Panc1 (cell line): ENCODE measurements at regions not wholly inside any gene's neighbourhood (a gene's known extent, or its start where the extent isn't known, plus 50 kb on each side); places are given as distances from the start of the nearest gene placed in this dataset.

Source experiments
- ATAC-seq: fragments of 200-7000 bp; cut with Tn5 transposase; 2 replicates; pipeline ENCODE4 v1.9.1; 2020; ENCODE audit warnings: mild to moderate bottlenecking, moderate library complexity
- BruUV-seq: library from RNA; stranded (reverse); fragments of 400-500 nt; replicated peaks from 2 replicates; lab custom pipeline; 2021; lab: Mats Ljungman, UMichigan
- CTCF ChIA-PET: fragments of 300-600 bp; sonication (Branson Sonifier 250); formaldehyde crosslinking; loops from one replicate; lab custom pipeline; 2022; ENCODE audit warnings: antibody characterized with exemption; lab: Charles Lee
- POLR2A ChIA-PET: fragments of 300-600 bp; sonication (Branson Sonifier 250); formaldehyde crosslinking; loops from one replicate; lab custom pipeline; 2022; ENCODE audit warnings: antibody characterized with exemption; lab: Charles Lee
- DNase-seq: peaks from one replicate; pipeline ENCODE4 v3.0.0-alpha.2; 2010; ENCODE audit warnings: low read depth, low spot score
- H3K27ac ChIP-seq: 2 replicates; pipeline ENCODE4 v1.5.1; 2011; ENCODE audit warnings: mild to moderate bottlenecking, low read length, inconsistent platforms
- H3K27me3 ChIP-seq: fragments of 200-500 bp; sonication (Bioruptor generic); 2 replicates; pipeline ENCODE4 v1.6.0; 2014; ENCODE audit warnings: low read length, inconsistent platforms; ENCODE audit not compliant: control insufficient read depth, insufficient read depth
- H3K36me3 ChIP-seq: fragments of 200-500 bp; sonication (Bioruptor generic); 2 replicates; pipeline ENCODE4 v1.5.1; 2014; ENCODE audit warnings: inconsistent platforms, mild to moderate bottlenecking, low read length, moderate library complexity; ENCODE audit not compliant: control insufficient read depth, insufficient read depth
- H3K4me1 ChIP-seq: 2 replicates; pipeline ENCODE4 v1.5.1; 2011; ENCODE audit warnings: inconsistent platforms, mild to moderate bottlenecking, low read length, moderate library complexity; ENCODE audit not compliant: control insufficient read depth, insufficient read depth
- H3K4me3 ChIP-seq, 2 experiments: 2 replicates each; pipeline ENCODE4 v1.5.1; 2011 to 2012; ENCODE audit warnings: low read depth in 2 of 2, low read length in 2 of 2, mild to moderate bottlenecking in 2 of 2, inconsistent platforms in 1 of 2, moderate library complexity in 1 of 2
- H3K9me3 ChIP-seq: fragments of 200-500 bp; sonication (Bioruptor generic); 2 replicates; pipeline ENCODE4 v1.5.1; 2014; ENCODE audit warnings: low read depth, mild to moderate bottlenecking, inconsistent platforms, low read length, moderate library complexity; ENCODE audit not compliant: control insufficient read depth, insufficient read depth
- POLR2AphosphoS5 ChIP-seq: IDR thresholded peaks from 2 replicates; pipeline ENCODE4 v1.6.1; 2012; ENCODE audit warnings: mild to moderate bottlenecking, low read depth, low read length, moderate library complexity
- SIN3A ChIP-seq: IDR thresholded peaks from 2 replicates; pipeline ENCODE4 v1.6.1; 2012; ENCODE audit warnings: low read depth, mild to moderate bottlenecking, low read length, moderate library complexity, borderline replicate concordance; ENCODE audit not compliant: insufficient read depth
- TCF7L2 ChIP-seq: IDR thresholded peaks from 2 replicates; pipeline ENCODE4 v1.6.1; 2011; ENCODE audit warnings: mild to moderate bottlenecking, low read depth, low read length, inconsistent platforms
- in situ Hi-C: cut with HindIII; loops from 2 replicates; pipeline ENCODE4 v1.10.0; 2016; ENCODE audit warnings: low sequenced_read_pairs, low pct_unique_long_range_greater_than_20kb
- intact Hi-C: fragments of 100-400 bp; cut with micrococcal nuclease; formaldehyde crosslinking; loops from one replicate; pipeline ENCODE4 v1.10.0; 2022; ENCODE audit not compliant: unreplicated experiment
- TF ChIP-seq, protein P1 (sequence below), 2 experiments: IDR thresholded peaks; 2 replicates each; pipeline ENCODE4 v1.6.1; 2011 to 2012; ENCODE audit warnings: low read depth in 2 of 2, control low read depth in 1 of 2, low read length in 1 of 2, mild to moderate bottlenecking in 1 of 2, moderate library complexity in 1 of 2; ENCODE audit not compliant: insufficient read depth in 1 of 2
- TF ChIP-seq, protein P2 (sequence below): fragments of 450-650 bp; IDR thresholded peaks from 2 replicates; pipeline ENCODE4 v1.5.1; 2017; ENCODE audit warnings: mild to moderate bottlenecking

DNA sequence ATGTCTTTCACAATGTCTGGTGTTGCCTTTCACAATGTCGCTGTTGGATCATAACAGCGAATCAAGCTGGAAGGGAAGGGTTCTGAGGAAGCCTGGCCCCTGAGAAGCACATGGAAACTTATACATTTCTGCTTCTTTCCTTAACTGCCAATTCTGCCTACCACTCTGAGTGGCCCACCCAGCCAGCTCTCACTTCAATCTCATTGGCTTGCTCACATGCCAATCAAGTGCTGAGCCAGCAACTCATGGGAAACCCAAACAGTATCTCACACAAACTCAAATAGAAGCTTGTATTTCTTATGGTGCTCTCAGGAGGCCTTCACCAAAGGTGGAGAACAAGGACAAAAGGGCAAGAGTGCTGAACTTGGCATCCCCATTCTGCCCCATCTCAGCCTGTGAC, 117.4 kb upstream of the GPR26 start:
- intact Hi-C loops (no loop called here), in situ Hi-C loops (no loop called here)
- POLR2A ChIA-PET, result no interaction called here
- Histone ChIP-seq H3K4me1 (no peaks in the 10 kb centered on the region), H3K9me3 (no peaks in the 10 kb centered on the region), H3K36me3 (no peaks in the 10 kb centered on the region), H3K27me3 (peaks cover under 1% of the 10 kb centered on the region; the same call in 1 of the 2 replicates), H3K4me3 (no peak overlapping the region), H3K27ac (no peak overlapping the region)
- no TSS peak for BruUV-seq
- CTCF ChIA-PET, result no interaction called here
- no peak for ATAC-seq
- TF ChIP-seq, protein P1, sequence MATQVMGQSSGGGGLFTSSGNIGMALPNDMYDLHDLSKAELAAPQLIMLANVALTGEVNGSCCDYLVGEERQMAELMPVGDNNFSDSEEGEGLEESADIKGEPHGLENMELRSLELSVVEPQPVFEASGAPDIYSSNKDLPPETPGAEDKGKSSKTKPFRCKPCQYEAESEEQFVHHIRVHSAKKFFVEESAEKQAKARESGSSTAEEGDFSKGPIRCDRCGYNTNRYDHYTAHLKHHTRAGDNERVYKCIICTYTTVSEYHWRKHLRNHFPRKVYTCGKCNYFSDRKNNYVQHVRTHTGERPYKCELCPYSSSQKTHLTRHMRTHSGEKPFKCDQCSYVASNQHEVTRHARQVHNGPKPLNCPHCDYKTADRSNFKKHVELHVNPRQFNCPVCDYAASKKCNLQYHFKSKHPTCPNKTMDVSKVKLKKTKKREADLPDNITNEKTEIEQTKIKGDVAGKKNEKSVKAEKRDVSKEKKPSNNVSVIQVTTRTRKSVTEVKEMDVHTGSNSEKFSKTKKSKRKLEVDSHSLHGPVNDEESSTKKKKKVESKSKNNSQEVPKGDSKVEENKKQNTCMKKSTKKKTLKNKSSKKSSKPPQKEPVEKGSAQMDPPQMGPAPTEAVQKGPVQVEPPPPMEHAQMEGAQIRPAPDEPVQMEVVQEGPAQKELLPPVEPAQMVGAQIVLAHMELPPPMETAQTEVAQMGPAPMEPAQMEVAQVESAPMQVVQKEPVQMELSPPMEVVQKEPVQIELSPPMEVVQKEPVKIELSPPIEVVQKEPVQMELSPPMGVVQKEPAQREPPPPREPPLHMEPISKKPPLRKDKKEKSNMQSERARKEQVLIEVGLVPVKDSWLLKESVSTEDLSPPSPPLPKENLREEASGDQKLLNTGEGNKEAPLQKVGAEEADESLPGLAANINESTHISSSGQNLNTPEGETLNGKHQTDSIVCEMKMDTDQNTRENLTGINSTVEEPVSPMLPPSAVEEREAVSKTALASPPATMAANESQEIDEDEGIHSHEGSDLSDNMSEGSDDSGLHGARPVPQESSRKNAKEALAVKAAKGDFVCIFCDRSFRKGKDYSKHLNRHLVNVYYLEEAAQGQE (IDR thresholded peaks at IDR 0.05; ENCODE audit: insufficient read depth in 1 of 2, low read depth in 2 of 2, low read length in 1 of 2), result no peak
- TF ChIP-seq SIN3A (no peak), TCF7L2 (no peak)
- TF ChIP-seq, protein P2, sequence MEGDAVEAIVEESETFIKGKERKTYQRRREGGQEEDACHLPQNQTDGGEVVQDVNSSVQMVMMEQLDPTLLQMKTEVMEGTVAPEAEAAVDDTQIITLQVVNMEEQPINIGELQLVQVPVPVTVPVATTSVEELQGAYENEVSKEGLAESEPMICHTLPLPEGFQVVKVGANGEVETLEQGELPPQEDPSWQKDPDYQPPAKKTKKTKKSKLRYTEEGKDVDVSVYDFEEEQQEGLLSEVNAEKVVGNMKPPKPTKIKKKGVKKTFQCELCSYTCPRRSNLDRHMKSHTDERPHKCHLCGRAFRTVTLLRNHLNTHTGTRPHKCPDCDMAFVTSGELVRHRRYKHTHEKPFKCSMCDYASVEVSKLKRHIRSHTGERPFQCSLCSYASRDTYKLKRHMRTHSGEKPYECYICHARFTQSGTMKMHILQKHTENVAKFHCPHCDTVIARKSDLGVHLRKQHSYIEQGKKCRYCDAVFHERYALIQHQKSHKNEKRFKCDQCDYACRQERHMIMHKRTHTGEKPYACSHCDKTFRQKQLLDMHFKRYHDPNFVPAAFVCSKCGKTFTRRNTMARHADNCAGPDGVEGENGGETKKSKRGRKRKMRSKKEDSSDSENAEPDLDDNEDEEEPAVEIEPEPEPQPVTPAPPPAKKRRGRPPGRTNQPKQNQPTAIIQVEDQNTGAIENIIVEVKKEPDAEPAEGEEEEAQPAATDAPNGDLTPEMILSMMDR, result no peak
- no peak for DNase-seq

DNA sequence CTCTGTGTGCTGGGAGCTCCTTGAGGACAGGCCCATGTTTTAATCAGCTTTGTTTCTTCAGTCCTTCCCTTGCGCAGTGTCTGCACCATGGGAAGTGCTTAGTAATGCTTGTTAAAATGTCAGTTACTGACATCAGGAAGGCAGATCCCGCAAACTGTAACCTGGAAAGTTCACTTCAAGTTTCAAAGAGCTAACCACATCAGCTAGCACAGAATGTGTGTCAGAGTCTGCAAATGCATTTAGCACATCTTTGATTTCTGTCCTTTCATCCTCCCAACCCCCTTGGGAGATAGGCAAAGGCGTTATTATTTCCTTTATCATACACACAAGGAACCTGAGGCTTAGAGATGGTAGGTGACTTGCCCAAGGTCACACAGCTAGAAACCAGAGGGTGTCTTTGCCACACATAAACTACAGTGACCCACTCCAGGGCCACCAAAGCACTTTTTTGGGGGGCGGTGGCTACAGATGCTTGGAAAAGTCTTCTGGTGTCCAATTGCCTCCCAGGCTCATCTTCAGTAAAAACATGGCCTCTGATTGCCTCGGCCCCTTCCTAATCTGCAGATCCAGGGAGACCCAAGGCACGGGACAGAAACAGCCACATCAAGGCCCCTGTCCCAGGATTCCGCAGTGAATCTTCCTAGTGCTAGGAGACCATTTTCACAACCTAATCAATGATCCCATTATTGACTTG, 116.2 kb upstream of the GPR26 start:
- no peaks in the 10 kb centered on the region for H3K36me3 ChIP-seq
- ChIA-PET POLR2A (no interaction called here), CTCF (no interaction called here)
- H3K27ac ChIP-seq, result no peak overlapping the region
- no peak for DNase-seq
- no peaks in the 10 kb centered on the region for H3K27me3 ChIP-seq
- no peak overlapping the region for H3K4me3 ChIP-seq
- BruUV-seq, result no TSS peak
- no peaks in the 10 kb centered on the region for H3K9me3 ChIP-seq
- no peaks in the 10 kb centered on the region for H3K4me1 ChIP-seq
- TF ChIP-seq, protein P1 (IDR thresholded peaks at IDR 0.05; ENCODE audit: insufficient read depth in 1 of 2, low read depth in 2 of 2, low read length in 1 of 2), result no peak
- no peak for TF ChIP-seq POLR2AphosphoS5
- no peak for TF ChIP-seq TCF7L2
- TF ChIP-seq SIN3A, result no peak
- TF ChIP-seq, protein P2, result no peak
- no peak for ATAC-seq
- in situ Hi-C loops (no loop called here), intact Hi-C loops (loop anchor here (10.0 kb wide), 1 partner anchor 165 kb away; no protein-coding TSS in a partner anchor)
